Lower lobe of right lung (tissue), 2 donors: ENCODE measurements at regions not wholly inside any gene's neighbourhood (a gene's known extent, or its start where the extent isn't known, plus 50 kb on each side); places are given as distances from the start of the nearest gene placed in this dataset.

ENCODE experiments used
- ATAC-seq, 2 donors: fragments of 200-7000 bp; cut with Tn5 transposase; one replicate each; pipeline ENCODE4 v1.9.1; 2020 to 2022; ENCODE audit warnings: mild to moderate bottlenecking in 2 of 2, moderate library complexity in 2 of 2
- DNase-seq: peaks from one replicate; pipeline ENCODE4 v3.0.0-alpha.2; 2020
- H3K27ac ChIP-seq: fragments of 200-600 bp; one replicate; pipeline ENCODE4 v1.8.0; 2022
- H3K27me3 ChIP-seq: fragments of 200-600 bp; one replicate; pipeline ENCODE4 v1.8.0; 2022; ENCODE audit warnings: low read depth
- H3K36me3 ChIP-seq: fragments of 200-600 bp; one replicate; pipeline ENCODE4 v1.8.0; 2022; ENCODE audit warnings: mild to moderate bottlenecking
- H3K4me1 ChIP-seq: fragments of 200-600 bp; one replicate; pipeline ENCODE4 v1.8.0; 2022
- H3K4me3 ChIP-seq: fragments of 200-600 bp; one replicate; pipeline ENCODE4 v1.8.0; 2022; ENCODE audit warnings: mild to moderate bottlenecking
- H3K9me3 ChIP-seq: fragments of 200-600 bp; one replicate; pipeline ENCODE4 v1.8.0; 2022
- CTCF ChIP-seq: fragments of 200-600 bp; IDR thresholded peaks from one replicate; pipeline ENCODE4 v1.8.0; 2022; ENCODE audit warnings: antibody characterized with exemption, mild to moderate bottlenecking
- intact Hi-C: fragments of 100-400 bp; cut with DNase I; formaldehyde crosslinking; loops from one replicate; pipeline ENCODE4 v1.11.0; 2022
- donor health status: DM: no; HTN: yes; CAD: no; lungs with severe emphysema.

GRCh38 chr3:147866561-147866960 is 457.4 kb downstream of the ZIC1 start:
- DNase-seq (no peak), ATAC-seq (no peak)
- intact Hi-C loops = no loop called here
- Histone ChIP-seq H3K27me3 (no peaks in the 10 kb centered on the region), H3K4me1 (no peaks in the 10 kb centered on the region), H3K36me3 (no peaks in the 10 kb centered on the region), H3K4me3 (no peak overlapping the region), H3K27ac (no peak overlapping the region), H3K9me3 (no peaks in the 10 kb centered on the region)
- no peak for TF ChIP-seq CTCF

GRCh38 chr3:147872568-147872967 is 463.4 kb downstream of the ZIC1 start:
- no peaks in the 10 kb centered on the region for H3K36me3 ChIP-seq

GRCh38 chr3:147875498-147875897 is 466.3 kb downstream of the ZIC1 start:
- Histone ChIP-seq H3K36me3 (no peaks in the 10 kb centered on the region), H3K4me3 (no peak overlapping the region), H3K4me1 (no peaks in the 10 kb centered on the region), H3K27ac (no peak overlapping the region), H3K27me3 (no peaks in the 10 kb centered on the region), H3K9me3 (no peaks in the 10 kb centered on the region)
- intact Hi-C loops = no loop called here
- ATAC-seq = no peak
- DNase-seq = no peak
- TF ChIP-seq CTCF = no peak

More at GRCh38 chr3:147872568-147872967, 463.4 kb downstream of the ZIC1 start:
- intact Hi-C loops = no loop called here
- ATAC-seq (no peak), DNase-seq (no peak)
- Histone ChIP-seq H3K4me1 (no peaks in the 10 kb centered on the region), H3K9me3 (no peaks in the 10 kb centered on the region), H3K27me3 (no peaks in the 10 kb centered on the region), H3K4me3 (no peak overlapping the region), H3K27ac (no peak overlapping the region)
- TF ChIP-seq CTCF = no peak

GRCh38 chr3:147881933-147882332 is 472.8 kb downstream of the ZIC1 start:
- Histone ChIP-seq H3K27ac (no peak overlapping the region), H3K4me1 (no peaks in the 10 kb centered on the region), H3K36me3 (no peaks in the 10 kb centered on the region), H3K27me3 (no peaks in the 10 kb centered on the region), H3K4me3 (no peak overlapping the region), H3K9me3 (peaks cover 23% of the 10 kb centered on the region)
- DNase-seq (no peak), ATAC-seq (no peak)
- no peak for TF ChIP-seq CTCF
- intact Hi-C loops = no loop called here

GRCh38 chr3:147886879-147887278 is 477.7 kb downstream of the ZIC1 start:
- intact Hi-C loops = no loop called here

More at GRCh38 chr3:147886879-147887278, 477.7 kb downstream of the ZIC1 start:
- Histone ChIP-seq H3K9me3 (peaks cover 16% of the 10 kb centered on the region), H3K27me3 (no peaks in the 10 kb centered on the region), H3K36me3 (no peaks in the 10 kb centered on the region), H3K27ac (no peak overlapping the region), H3K4me1 (no peaks in the 10 kb centered on the region), H3K4me3 (no peak overlapping the region)
- DNase-seq (no peak), ATAC-seq (no peak)
- no peak for TF ChIP-seq CTCF
